Liver (tissue), 8 donors: ENCODE measurements at regions not wholly inside any gene's neighbourhood (a gene's known extent, or its start where the extent isn't known, plus 50 kb on each side); places are given as distances from the start of the nearest gene placed in this dataset.

Experiments
- DNase-seq: peaks from one replicate; pipeline ENCODE4 v3.0.0-alpha.2; 2017; ENCODE audit warnings: low spot score
- H3K27ac ChIP-seq, 2 donors: one replicate each; pipeline ENCODE4 v1.7.0; 2013; ENCODE audit warnings: inconsistent platforms in 2 of 2, low read length in 2 of 2, control low read depth in 1 of 2, low read depth in 1 of 2, mild to moderate bottlenecking in 1 of 2
- H3K27me3 ChIP-seq, 4 donors: one replicate each; pipeline versions ENCODE4 v1.6.1 to v1.7.0; 2013; ENCODE audit warnings: low read length in 3 of 4, inconsistent platforms in 1 of 4, mild to moderate bottlenecking in 1 of 4, moderate library complexity in 1 of 4; ENCODE audit not compliant: control insufficient read depth in 4 of 4, insufficient read depth in 4 of 4
- H3K36me3 ChIP-seq, 4 donors: one replicate each; pipeline versions ENCODE4 v1.6.1 to v1.7.0; 2013; ENCODE audit warnings: low read length in 3 of 4, mild to moderate bottlenecking in 3 of 4, low read depth in 1 of 4, moderate library complexity in 1 of 4; ENCODE audit not compliant: control insufficient read depth in 4 of 4, insufficient read depth in 3 of 4
- H3K4me1 ChIP-seq, 4 donors: one replicate each; pipeline versions ENCODE4 v1.6.1 to v1.7.0; 2013; ENCODE audit warnings: low read length in 3 of 4, mild to moderate bottlenecking in 3 of 4, moderate library complexity in 1 of 4; ENCODE audit not compliant: control insufficient read depth in 4 of 4, insufficient read depth in 4 of 4
- H3K4me3 ChIP-seq, 3 donors: one replicate each; pipeline versions ENCODE4 v1.6.1 to v1.7.0; 2013; ENCODE audit warnings: low read length in 3 of 3, control low read depth in 1 of 3, low read depth in 1 of 3, mild to moderate bottlenecking in 1 of 3
- H3K9ac ChIP-seq, 2 donors: one replicate each; pipeline ENCODE4 v1.7.0; 2013; ENCODE audit warnings: low read length in 2 of 2, mild to moderate bottlenecking in 2 of 2, moderate library complexity in 2 of 2, control low read depth in 1 of 2, low read depth in 1 of 2
- H3K9me3 ChIP-seq, 4 donors: one replicate each; pipeline versions ENCODE4 v1.6.1 to v1.7.0; 2013; ENCODE audit warnings: low read length in 3 of 4; ENCODE audit not compliant: control insufficient read depth in 4 of 4
- EGR1 ChIP-seq, 2 donors: IDR thresholded peaks; 2 replicates each; pipeline ENCODE4 v1.6.1; 2016 to 2018; ENCODE audit warnings: antibody characterized with exemption in 2 of 2, low read depth in 2 of 2
- FOXA1 ChIP-seq: IDR thresholded peaks from 2 replicates; pipeline ENCODE4 v1.6.1; 2016; ENCODE audit warnings: antibody characterized with exemption
- FOXA2 ChIP-seq: IDR thresholded peaks from 2 replicates; pipeline ENCODE4 v1.6.1; 2016; ENCODE audit warnings: antibody characterized with exemption
- GABPA ChIP-seq, 2 donors: IDR thresholded peaks in 1 of 2; conservative IDR thresholded peaks in 1 of 2; 2 replicates each; pipeline ENCODE4 v1.6.1; 2016; ENCODE audit warnings: antibody characterized with exemption in 2 of 2, mild to moderate bottlenecking in 1 of 2, moderate library complexity in 1 of 2
- HNF4A ChIP-seq, 2 donors: conservative IDR thresholded peaks; 2 replicates each; pipeline ENCODE4 v1.6.1; 2016; ENCODE audit warnings: antibody characterized with exemption in 2 of 2, mild to moderate bottlenecking in 2 of 2
- HNF4G ChIP-seq: IDR thresholded peaks from 2 replicates; pipeline ENCODE4 v1.6.1; 2016; ENCODE audit warnings: antibody characterized with exemption
- JUND ChIP-seq, 2 donors: IDR thresholded peaks; 2 replicates each; pipeline ENCODE4 v1.6.1; 2016; ENCODE audit warnings: antibody characterized with exemption in 2 of 2
- NR2F2 ChIP-seq: IDR thresholded peaks from 2 replicates; pipeline ENCODE4 v1.6.1; 2016; ENCODE audit warnings: antibody characterized with exemption
- RAD21 ChIP-seq, 2 donors: IDR thresholded peaks; 2 replicates each; pipeline ENCODE4 v1.6.1; 2016; ENCODE audit warnings: antibody characterized with exemption in 2 of 2, mild to moderate bottlenecking in 2 of 2
- RXRA ChIP-seq, 2 donors: IDR thresholded peaks; 2 replicates each; pipeline ENCODE4 v1.6.1; 2017 to 2018; ENCODE audit warnings: antibody characterized with exemption in 2 of 2, mild to moderate bottlenecking in 1 of 2
- SP1 ChIP-seq: IDR thresholded peaks from 2 replicates; pipeline ENCODE4 v1.6.1; 2018; ENCODE audit warnings: antibody characterized with exemption, mild to moderate bottlenecking
- TAF1 ChIP-seq: conservative IDR thresholded peaks from 2 replicates; pipeline ENCODE4 v1.6.1; 2016; ENCODE audit warnings: antibody characterized with exemption, mild to moderate bottlenecking
- YY1 ChIP-seq: IDR thresholded peaks from 2 replicates; pipeline ENCODE4 v1.6.1; 2016; ENCODE audit warnings: antibody characterized with exemption, mild to moderate bottlenecking
- WGBS: extraction: QIAGEN DNeasy Blood & Tissue Kit; methylation state at CpG from one replicate; pipeline ENCODE4 v1.1.7; 2013; 5-methylcytosine and 5-hydroxymethylcytosine counted together
- TF ChIP-seq, protein P1 (sequence below): IDR thresholded peaks from 2 replicates; pipeline ENCODE4 v1.6.1; 2016; ENCODE audit warnings: antibody characterized with exemption
- TF ChIP-seq, protein P2 (sequence below): IDR thresholded peaks from 2 replicates; pipeline ENCODE4 v1.6.1; 2016; ENCODE audit warnings: antibody characterized with exemption
- TF ChIP-seq, protein P3 (sequence below): IDR thresholded peaks from 2 replicates; pipeline ENCODE4 v1.6.1; 2016; ENCODE audit warnings: antibody characterized with exemption
- TF ChIP-seq, protein P4 (sequence below): fragments of 150-350 bp; IDR thresholded peaks from 2 replicates; pipeline ENCODE4 v1.5.1; 2017; ENCODE audit warnings: improper control_type of control experiment, low read depth, low read length; ENCODE audit not compliant: missing input control
- TF ChIP-seq, protein P5 (sequence below): IDR thresholded peaks from 2 replicates; pipeline ENCODE4 v1.6.1; 2016; ENCODE audit warnings: antibody characterized with exemption, mild to moderate bottlenecking
- donor health status: healthy.
- donor health status: healthy.
- donor health status: healthy.
- donor health status: healthy.
- donor health status: healthy.

DNA sequence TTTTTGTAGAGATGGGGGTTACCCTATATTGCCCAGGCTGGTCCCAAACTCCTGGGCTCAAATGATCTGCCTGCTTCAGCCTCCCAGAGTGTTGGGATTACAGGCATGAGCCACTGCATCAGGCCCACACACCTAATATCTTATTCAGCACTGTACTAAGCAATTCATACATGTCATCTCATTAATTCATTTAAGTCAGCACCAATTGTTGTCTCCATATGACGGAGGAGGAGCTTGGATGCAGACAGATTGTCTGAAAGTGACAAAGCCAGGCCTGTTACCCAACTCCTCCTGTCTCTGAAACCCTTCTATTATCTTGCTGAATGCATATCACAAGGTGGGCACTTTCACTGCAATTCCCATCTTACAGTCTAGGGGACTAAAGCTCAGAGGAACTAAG, 57.5 kb upstream of the ALX4 start:
- no peak overlapping the region for H3K27ac ChIP-seq
- no peaks in the 10 kb centered on the region for H3K9me3 ChIP-seq

DNA sequence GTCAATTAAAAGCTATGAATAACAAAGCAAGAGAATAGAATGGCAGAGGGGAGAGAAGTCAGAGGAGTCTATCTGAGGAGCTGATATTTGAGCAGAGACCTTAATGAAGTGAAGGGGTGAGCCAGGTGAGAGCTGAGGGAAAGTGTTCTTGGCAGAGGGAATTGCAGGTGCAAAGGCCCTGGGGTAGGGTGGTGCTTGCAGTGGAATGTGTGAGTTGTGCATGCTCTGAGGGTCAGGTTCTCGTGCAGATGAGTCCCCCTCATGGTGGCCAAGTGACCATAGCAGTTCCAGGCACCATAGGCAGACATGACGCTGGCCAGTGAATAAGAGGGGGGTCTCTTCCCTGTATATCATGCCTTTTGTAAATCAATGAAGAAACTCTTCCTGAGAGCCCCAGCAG, 58.9 kb upstream of the ALX4 start:
- Histone ChIP-seq H3K9ac (no peak overlapping the region), H3K36me3 (no peaks in the 10 kb centered on the region), H3K4me1 (no peaks in the 10 kb centered on the region), H3K27me3 (no peaks in the 10 kb centered on the region), H3K4me3 (no peak overlapping the region), H3K27ac (no peak overlapping the region), H3K9me3 (no peaks in the 10 kb centered on the region)
- 80% methylated on average over 2 of the region's 2 CpGs for WGBS
- no peak for DNase-seq
- TF ChIP-seq, protein P1, sequence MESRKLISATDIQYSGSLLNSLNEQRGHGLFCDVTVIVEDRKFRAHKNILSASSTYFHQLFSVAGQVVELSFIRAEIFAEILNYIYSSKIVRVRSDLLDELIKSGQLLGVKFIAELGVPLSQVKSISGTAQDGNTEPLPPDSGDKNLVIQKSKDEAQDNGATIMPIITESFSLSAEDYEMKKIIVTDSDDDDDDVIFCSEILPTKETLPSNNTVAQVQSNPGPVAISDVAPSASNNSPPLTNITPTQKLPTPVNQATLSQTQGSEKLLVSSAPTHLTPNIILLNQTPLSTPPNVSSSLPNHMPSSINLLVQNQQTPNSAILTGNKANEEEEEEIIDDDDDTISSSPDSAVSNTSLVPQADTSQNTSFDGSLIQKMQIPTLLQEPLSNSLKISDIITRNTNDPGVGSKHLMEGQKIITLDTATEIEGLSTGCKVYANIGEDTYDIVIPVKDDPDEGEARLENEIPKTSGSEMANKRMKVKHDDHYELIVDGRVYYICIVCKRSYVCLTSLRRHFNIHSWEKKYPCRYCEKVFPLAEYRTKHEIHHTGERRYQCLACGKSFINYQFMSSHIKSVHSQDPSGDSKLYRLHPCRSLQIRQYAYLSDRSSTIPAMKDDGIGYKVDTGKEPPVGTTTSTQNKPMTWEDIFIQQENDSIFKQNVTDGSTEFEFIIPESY = no peak
- TF ChIP-seq GABPA (IDR thresholded peaks at IDR 0.05 in 1 of 2, conservative IDR thresholded peaks at IDR 0.05 in 1 of 2) (no peak), SP1 (no peak), EGR1 (IDR thresholded peaks at IDR 0.05; ENCODE audit: low read depth in 2 of 2) (no peak), HNF4A (conservative IDR thresholded peaks at IDR 0.05) (no peak), FOXA2 (no peak), RAD21 (IDR thresholded peaks at IDR 0.05) (no peak), JUND (IDR thresholded peaks at IDR 0.05) (no peak), NR2F2 (no peak), YY1 (no peak), TAF1 (no peak), FOXA1 (no peak)
- TF ChIP-seq, protein P2, sequence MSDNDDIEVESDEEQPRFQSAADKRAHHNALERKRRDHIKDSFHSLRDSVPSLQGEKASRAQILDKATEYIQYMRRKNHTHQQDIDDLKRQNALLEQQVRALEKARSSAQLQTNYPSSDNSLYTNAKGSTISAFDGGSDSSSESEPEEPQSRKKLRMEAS = no peak
- TF ChIP-seq, protein P3, sequence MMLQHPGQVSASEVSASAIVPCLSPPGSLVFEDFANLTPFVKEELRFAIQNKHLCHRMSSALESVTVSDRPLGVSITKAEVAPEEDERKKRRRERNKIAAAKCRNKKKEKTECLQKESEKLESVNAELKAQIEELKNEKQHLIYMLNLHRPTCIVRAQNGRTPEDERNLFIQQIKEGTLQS = no peak
- TF ChIP-seq, protein P4, sequence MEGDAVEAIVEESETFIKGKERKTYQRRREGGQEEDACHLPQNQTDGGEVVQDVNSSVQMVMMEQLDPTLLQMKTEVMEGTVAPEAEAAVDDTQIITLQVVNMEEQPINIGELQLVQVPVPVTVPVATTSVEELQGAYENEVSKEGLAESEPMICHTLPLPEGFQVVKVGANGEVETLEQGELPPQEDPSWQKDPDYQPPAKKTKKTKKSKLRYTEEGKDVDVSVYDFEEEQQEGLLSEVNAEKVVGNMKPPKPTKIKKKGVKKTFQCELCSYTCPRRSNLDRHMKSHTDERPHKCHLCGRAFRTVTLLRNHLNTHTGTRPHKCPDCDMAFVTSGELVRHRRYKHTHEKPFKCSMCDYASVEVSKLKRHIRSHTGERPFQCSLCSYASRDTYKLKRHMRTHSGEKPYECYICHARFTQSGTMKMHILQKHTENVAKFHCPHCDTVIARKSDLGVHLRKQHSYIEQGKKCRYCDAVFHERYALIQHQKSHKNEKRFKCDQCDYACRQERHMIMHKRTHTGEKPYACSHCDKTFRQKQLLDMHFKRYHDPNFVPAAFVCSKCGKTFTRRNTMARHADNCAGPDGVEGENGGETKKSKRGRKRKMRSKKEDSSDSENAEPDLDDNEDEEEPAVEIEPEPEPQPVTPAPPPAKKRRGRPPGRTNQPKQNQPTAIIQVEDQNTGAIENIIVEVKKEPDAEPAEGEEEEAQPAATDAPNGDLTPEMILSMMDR = no peak

More for the DNA sequence above, 57.5 kb upstream of the ALX4 start:
- Histone ChIP-seq H3K9ac (no peak overlapping the region), H3K27me3 (no peaks in the 10 kb centered on the region), H3K4me3 (no peak overlapping the region), H3K36me3 (no peaks in the 10 kb centered on the region), H3K4me1 (no peaks in the 10 kb centered on the region)
- DNase-seq = no peak
- WGBS = 96% methylated on average over 1 of the region's 1 CpG
- TF ChIP-seq HNF4A (conservative IDR thresholded peaks at IDR 0.05) (no peak), RXRA (IDR thresholded peaks at IDR 0.05) (no peak), EGR1 (IDR thresholded peaks at IDR 0.05; ENCODE audit: low read depth in 2 of 2) (no peak), FOXA1 (no peak), YY1 (no peak), HNF4G (no peak), TAF1 (no peak), FOXA2 (no peak), SP1 (no peak), GABPA (IDR thresholded peaks at IDR 0.05 in 1 of 2, conservative IDR thresholded peaks at IDR 0.05 in 1 of 2) (no peak), JUND (IDR thresholded peaks at IDR 0.05) (no peak)
- TF ChIP-seq, protein P3 = no peak
- TF ChIP-seq, protein P1 = no peak
- TF ChIP-seq, protein P5, sequence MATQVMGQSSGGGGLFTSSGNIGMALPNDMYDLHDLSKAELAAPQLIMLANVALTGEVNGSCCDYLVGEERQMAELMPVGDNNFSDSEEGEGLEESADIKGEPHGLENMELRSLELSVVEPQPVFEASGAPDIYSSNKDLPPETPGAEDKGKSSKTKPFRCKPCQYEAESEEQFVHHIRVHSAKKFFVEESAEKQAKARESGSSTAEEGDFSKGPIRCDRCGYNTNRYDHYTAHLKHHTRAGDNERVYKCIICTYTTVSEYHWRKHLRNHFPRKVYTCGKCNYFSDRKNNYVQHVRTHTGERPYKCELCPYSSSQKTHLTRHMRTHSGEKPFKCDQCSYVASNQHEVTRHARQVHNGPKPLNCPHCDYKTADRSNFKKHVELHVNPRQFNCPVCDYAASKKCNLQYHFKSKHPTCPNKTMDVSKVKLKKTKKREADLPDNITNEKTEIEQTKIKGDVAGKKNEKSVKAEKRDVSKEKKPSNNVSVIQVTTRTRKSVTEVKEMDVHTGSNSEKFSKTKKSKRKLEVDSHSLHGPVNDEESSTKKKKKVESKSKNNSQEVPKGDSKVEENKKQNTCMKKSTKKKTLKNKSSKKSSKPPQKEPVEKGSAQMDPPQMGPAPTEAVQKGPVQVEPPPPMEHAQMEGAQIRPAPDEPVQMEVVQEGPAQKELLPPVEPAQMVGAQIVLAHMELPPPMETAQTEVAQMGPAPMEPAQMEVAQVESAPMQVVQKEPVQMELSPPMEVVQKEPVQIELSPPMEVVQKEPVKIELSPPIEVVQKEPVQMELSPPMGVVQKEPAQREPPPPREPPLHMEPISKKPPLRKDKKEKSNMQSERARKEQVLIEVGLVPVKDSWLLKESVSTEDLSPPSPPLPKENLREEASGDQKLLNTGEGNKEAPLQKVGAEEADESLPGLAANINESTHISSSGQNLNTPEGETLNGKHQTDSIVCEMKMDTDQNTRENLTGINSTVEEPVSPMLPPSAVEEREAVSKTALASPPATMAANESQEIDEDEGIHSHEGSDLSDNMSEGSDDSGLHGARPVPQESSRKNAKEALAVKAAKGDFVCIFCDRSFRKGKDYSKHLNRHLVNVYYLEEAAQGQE = no peak
- TF ChIP-seq, protein P2 = no peak
